ENCODE measurements at regions not wholly inside any gene's neighbourhood (a gene's known extent, or its start where the extent isn't known, plus 50 kb on each side); places are given as distances from the start of the nearest gene placed in this dataset.

DNA sequence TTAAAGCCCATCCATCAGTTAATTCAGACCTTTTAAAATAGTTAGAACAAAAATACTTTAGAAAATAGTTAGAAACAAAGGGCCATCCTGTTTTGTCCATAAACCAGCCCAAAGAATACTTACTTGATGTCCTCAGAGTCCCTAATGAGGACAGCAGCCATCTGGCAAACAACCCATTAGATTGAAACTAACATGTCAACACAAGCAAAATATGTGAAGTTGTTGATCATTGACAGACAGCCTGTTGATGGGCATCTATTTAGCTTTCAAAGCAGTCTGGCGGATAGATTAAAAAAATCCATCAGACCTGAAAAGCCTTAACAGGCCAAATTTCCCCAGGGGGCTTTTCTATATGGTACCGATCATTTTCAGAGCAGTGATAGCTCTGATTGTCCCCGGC lies 154.2 kb upstream of the TSHZ2 start:
- Histone ChIP-seq H2AFZ (ENCODE audit: control insufficient read depth, low read depth, low read length) (no peak overlapping the region), H3K9ac (ENCODE audit: control insufficient read depth, insufficient read depth, low read length) (no peak overlapping the region), H3K79me2 (ENCODE audit: control insufficient read depth, insufficient read depth, low read length) (no peaks in the 10 kb centered on the region), H3K27me3 (replicated peaks in 1 of 2; ENCODE audit: control insufficient read depth in 2 of 2, insufficient read depth in 2 of 2, low read length in 1 of 2) (no peaks in the 10 kb centered on the region), H3K4me2 (ENCODE audit: control insufficient read depth, insufficient read depth) (no peak overlapping the region), H3K9me3 (replicated peaks; ENCODE audit: control insufficient read depth, insufficient read depth, low read length) (no peaks in the 10 kb centered on the region), H3K4me1 (ENCODE audit: control insufficient read depth, insufficient read depth, low read length) (no peaks in the 10 kb centered on the region), H3K36me3 (ENCODE audit: control insufficient read depth in 2 of 2, insufficient read depth in 2 of 2, low read length in 1 of 2) (no peaks in the 10 kb centered on the region), H4K20me1 (ENCODE audit: control insufficient read depth, insufficient read depth) (no peaks in the 10 kb centered on the region), H3K27ac (ENCODE audit: control insufficient read depth, insufficient read depth) (no peak overlapping the region), H3K4me3 (no peak overlapping the region)
- no peak for TF ChIP-seq KLF5 (IDR thresholded peaks at IDR 0.05; ENCODE audit: partially characterized antibody)
- TF ChIP-seq RUNX3 (IDR thresholded peaks at IDR 0.05; ENCODE audit: low read length), result no peak
- TF ChIP-seq, protein P1, sequence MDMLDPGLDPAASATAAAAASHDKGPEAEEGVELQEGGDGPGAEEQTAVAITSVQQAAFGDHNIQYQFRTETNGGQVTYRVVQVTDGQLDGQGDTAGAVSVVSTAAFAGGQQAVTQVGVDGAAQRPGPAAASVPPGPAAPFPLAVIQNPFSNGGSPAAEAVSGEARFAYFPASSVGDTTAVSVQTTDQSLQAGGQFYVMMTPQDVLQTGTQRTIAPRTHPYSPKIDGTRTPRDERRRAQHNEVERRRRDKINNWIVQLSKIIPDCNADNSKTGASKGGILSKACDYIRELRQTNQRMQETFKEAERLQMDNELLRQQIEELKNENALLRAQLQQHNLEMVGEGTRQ (IDR thresholded peaks at IDR 0.05; ENCODE audit: borderline replicate concordance, low read depth, low read length), result no peak
- TF ChIP-seq TCF3 (IDR thresholded peaks at IDR 0.05; ENCODE audit: borderline replicate concordance, insufficient read depth, low read depth, low read length), result no peak
- no peak for TF ChIP-seq ZNF207 (IDR thresholded peaks at IDR 0.05; ENCODE audit: borderline replicate concordance)
- TF ChIP-seq, protein P2, sequence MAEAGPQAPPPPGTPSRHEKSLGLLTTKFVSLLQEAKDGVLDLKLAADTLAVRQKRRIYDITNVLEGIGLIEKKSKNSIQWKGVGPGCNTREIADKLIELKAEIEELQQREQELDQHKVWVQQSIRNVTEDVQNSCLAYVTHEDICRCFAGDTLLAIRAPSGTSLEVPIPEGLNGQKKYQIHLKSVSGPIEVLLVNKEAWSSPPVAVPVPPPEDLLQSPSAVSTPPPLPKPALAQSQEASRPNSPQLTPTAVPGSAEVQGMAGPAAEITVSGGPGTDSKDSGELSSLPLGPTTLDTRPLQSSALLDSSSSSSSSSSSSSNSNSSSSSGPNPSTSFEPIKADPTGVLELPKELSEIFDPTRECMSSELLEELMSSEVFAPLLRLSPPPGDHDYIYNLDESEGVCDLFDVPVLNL (IDR thresholded peaks at IDR 0.05; ENCODE audit: low read depth, low read length), result no peak
- TF ChIP-seq RAD21 (IDR thresholded peaks at IDR 0.05; ENCODE audit: insufficient read depth, low read depth, low read length), result no peak
- no peak for TF ChIP-seq RB1 (IDR thresholded peaks at IDR 0.05; ENCODE audit: borderline replicate concordance)
- ChIA-PET RAD21 (ENCODE audit: unreplicated experiment) (no interaction called here), POLR2A (interaction anchor here (0.7 kb wide), 1 partner anchor 158 kb away, joined by 3 read pairs; no protein-coding TSS in a partner anchor), SMC1A (ENCODE audit: uncharacterized antibody, unreplicated experiment) (no interaction called here), CTCF (no interaction called here)
- no peak for FAIRE-seq
- no peak for DNase-seq (ENCODE audit: low read depth, low spot score)
- ATAC-seq, result no peak
- intact Hi-C loops (cut with micrococcal nuclease; ENCODE audit: unreplicated experiment) (no loop called here), in situ Hi-C loops (cut with MboI) (no loop called here)
- no TSS peak for BruUV-seq (replicated peaks)
- WGBS (ENCODE audit: insufficient coverage, insufficient replicate concordance, low lambda C conversion rate, missing lambda C conversion rate), result 35% methylated on average over 3 of the region's 3 CpGs

Data from GM12878 (cell line).